Fibroblast of the aortic adventitia (primary cell): ENCODE measurements at regions not wholly inside any gene's neighbourhood (a gene's known extent, or its start where the extent isn't known, plus 50 kb on each side); places are given as distances from the start of the nearest gene placed in this dataset.
"Not testable (repeated sequence)": the region's sequence is repeated elsewhere in the genome, so short reads cannot be mapped to it uniquely, and the experiment has no call there.

ENCODE experiments used
- DNase-seq: peaks from one replicate; pipeline ENCODE4 v3.0.0-alpha.2; 2010; ENCODE audit warnings: low read depth
- H3K4me3 ChIP-seq: 2 replicates; pipeline ENCODE4 v1.5.1; 2011; ENCODE audit warnings: low read depth, mild to moderate bottlenecking, control low read depth, low read length, moderate library complexity
- CTCF ChIP-seq: IDR thresholded peaks from 2 replicates; pipeline ENCODE4 v1.5.1; 2011; ENCODE audit warnings: mild to moderate bottlenecking, low read length, control low read depth, inconsistent platforms; ENCODE audit not compliant: insufficient read depth

DNA sequence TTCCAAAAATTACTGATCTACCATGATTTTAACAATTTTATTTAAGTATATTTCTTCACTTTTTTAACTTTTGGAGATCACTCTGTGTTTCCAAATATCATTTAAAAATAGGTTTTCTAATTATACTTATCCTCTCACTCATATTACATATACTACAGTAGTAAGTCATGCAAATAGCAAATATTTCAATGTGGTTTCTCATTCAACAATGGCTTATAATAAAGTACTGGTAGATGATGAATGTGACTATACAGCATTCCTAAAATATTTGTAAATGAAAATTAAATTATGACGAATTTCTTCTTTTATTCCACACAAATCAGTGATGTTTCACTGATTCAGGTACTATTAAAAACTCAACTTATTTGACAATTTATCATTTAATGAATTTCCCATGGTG is 176.3 kb upstream of the MEF2C start:
- no peak for TF ChIP-seq CTCF
- no peak overlapping the region for H3K4me3 ChIP-seq
- DNase-seq, result no peak

DNA sequence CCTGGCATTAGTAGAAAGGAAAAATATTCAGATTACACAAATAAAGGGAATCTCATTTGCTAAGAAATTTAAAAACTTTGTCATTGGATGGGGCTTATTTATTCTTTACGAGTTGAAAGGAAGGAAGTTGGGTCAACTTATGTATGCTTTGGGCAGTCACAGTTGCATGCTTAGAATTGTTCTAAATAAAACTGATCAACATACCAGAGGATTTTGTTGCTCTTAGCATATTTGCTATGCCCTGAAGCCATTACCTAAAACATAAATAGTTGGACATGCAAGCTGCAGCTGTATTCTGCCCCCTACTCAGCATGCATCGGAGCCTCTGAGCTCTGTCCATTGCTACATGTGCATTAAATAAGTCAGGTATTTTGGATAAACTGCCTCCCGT is 172.7 kb upstream of the MEF2C start:
- DNase-seq, result no peak
- TF ChIP-seq CTCF, result no peak
- H3K4me3 ChIP-seq, result no peak overlapping the region

- no peak for DNase-seq
- no peak overlapping the region for H3K4me3 ChIP-seq
- TF ChIP-seq CTCF, result no peak
Observed at GRCh38 chr5:89055015-89055694, 172.2 kb upstream of the MEF2C start.

DNA sequence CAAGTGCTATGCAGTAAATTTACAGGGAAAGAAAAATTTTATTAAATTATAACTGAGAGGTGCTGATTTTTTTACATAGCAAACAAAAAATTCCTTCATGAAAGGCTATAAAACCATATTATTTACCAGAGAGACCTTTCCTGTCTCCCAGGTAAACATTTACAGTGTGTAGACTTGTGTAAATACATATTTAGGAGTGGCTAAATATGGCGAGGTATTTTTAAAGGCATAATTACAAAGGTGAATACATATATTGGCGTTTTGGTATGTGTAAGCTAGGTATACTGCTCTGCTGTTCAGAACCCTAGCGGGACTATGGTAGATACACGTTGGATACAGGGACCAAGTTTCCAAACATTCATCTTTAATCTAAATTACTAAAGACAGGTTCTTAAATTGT is 170.6 kb upstream of the MEF2C start:
- DNase-seq, result no peak
- no peak for TF ChIP-seq CTCF
- no peak overlapping the region for H3K4me3 ChIP-seq

DNA sequence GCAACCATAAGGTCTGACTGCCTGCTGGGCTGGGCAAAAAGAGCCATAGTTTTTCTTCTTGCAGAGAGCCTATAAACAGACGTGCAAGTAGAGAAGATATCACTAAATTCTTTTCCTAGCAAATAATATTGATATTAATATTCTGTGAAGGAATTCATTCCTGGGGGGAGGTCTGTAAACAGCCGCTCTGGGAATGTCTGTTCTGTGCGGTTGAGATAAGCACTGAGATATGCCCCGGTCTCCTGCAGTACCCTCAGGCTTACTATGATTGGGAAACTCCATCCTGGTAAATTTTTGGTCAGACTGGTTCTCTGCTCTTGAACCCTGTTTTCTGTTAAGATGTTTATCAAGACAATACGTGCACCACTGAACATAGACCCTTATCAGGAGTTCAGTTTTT is 167.1 kb upstream of the MEF2C start:
- H3K4me3 ChIP-seq, DNase-seq: not testable (repeated sequence)

DNA sequence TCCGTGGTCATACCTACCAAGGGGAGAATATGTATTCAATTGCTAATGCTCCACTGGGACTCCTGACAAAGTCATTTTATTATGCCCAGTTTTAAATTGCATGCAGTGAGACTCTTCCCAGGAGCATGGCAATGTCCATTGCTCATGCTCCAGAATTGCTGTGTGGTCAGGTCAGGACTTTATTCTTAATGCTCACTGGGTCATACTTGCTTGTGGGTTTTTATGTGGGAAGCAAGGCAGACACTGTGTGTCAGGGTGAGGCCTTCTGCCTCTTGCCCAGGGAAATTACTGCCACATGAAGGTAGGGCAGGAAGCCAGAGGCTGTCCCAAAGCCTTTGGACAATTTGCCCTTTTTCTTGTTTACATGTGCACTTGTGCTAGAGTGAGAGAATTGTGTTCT is 164.6 kb upstream of the MEF2C start:
- DNase-seq, result no peak

DNA sequence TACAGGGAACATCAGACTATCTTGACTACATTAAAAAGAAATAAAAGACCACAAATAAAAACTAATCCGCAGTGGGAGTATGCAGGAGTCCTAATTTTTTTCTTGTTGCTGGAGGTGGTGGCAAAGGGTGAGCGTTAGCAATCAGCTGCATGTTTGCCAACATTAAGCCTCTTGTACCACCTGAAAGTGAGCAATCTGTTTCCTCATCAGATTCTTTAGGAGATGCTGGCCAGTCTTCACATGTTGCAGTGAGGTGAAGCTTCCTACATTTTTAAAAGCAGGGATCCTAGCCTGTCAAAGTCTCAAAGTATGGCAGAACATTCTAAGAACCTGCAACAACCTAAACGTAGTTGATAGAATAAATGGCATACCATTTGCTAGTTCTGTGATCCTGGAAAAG is 162.2 kb upstream of the MEF2C start:
- H3K4me3 ChIP-seq, result no peak overlapping the region
- no peak for DNase-seq
- no peak for TF ChIP-seq CTCF

More for the DNA sequence above, 164.6 kb upstream of the MEF2C start:
- no peak for TF ChIP-seq CTCF
- no peak overlapping the region for H3K4me3 ChIP-seq
